Osteoblast (primary cell): ENCODE measurements at regions not wholly inside any gene's neighbourhood (a gene's known extent, or its start where the extent isn't known, plus 50 kb on each side); places are given as distances from the start of the nearest gene placed in this dataset.

Experiments
- DNase-seq: peaks from one replicate; pipeline ENCODE4 v3.0.0; 2011; ENCODE audit warnings: low spot score, mixed read lengths; ENCODE audit not compliant: insufficient read length; ENCODE audit errors: missing footprints
- H2AFZ ChIP-seq: 2 replicates; pipeline ENCODE4 v1.6.0; 2011; ENCODE audit warnings: mild to moderate bottlenecking, low read length
- H3K27ac ChIP-seq: 2 replicates; pipeline ENCODE4 v1.5.1; 2011; ENCODE audit warnings: mild to moderate bottlenecking, low read depth, low read length, moderate library complexity
- H3K27me3 ChIP-seq: 2 replicates; pipeline ENCODE4 v1.6.0; 2012; ENCODE audit warnings: mild to moderate bottlenecking, control low read depth, inconsistent platforms, low read length, moderate library complexity; ENCODE audit not compliant: insufficient read depth
- H3K36me3 ChIP-seq: 2 replicates; pipeline ENCODE4 v1.5.1; 2011; ENCODE audit warnings: mild to moderate bottlenecking, low read length, control low read depth, moderate library complexity; ENCODE audit not compliant: insufficient read depth
- H3K4me1 ChIP-seq: 2 replicates; pipeline ENCODE4 v1.5.1; 2011; ENCODE audit warnings: mild to moderate bottlenecking, low read length, control low read depth, moderate library complexity; ENCODE audit not compliant: insufficient read depth
- H3K4me2 ChIP-seq: 2 replicates; pipeline ENCODE4 v1.6.0; 2011; ENCODE audit warnings: mild to moderate bottlenecking, low read length; ENCODE audit not compliant: insufficient read depth
- H3K4me3 ChIP-seq: fragments of 200-600 bp; sonication (generic); 3 replicates; pipeline ENCODE4 v1.5.1; 2012; ENCODE audit warnings: mild to moderate bottlenecking, low read length, inconsistent platforms; ENCODE audit not compliant: insufficient read depth
- H3K79me2 ChIP-seq: 2 replicates; pipeline ENCODE4 v1.6.0; 2012; ENCODE audit warnings: mild to moderate bottlenecking, low read length, control low read depth, inconsistent platforms; ENCODE audit not compliant: insufficient read depth
- H3K9me3 ChIP-seq: 2 replicates; pipeline ENCODE4 v1.5.1; 2011; ENCODE audit warnings: low read depth, low read length, control low read depth
- H4K20me1 ChIP-seq: 2 replicates; pipeline ENCODE4 v1.6.0; 2012; ENCODE audit warnings: mild to moderate bottlenecking, low read length, control low read depth; ENCODE audit not compliant: insufficient read depth
- TF ChIP-seq, protein P1 (sequence below): IDR thresholded peaks from 2 replicates; pipeline ENCODE4 v1.5.1; 2011; ENCODE audit warnings: mild to moderate bottlenecking, low read depth, low read length, moderate library complexity; ENCODE audit errors: extremely low read depth

DNA sequence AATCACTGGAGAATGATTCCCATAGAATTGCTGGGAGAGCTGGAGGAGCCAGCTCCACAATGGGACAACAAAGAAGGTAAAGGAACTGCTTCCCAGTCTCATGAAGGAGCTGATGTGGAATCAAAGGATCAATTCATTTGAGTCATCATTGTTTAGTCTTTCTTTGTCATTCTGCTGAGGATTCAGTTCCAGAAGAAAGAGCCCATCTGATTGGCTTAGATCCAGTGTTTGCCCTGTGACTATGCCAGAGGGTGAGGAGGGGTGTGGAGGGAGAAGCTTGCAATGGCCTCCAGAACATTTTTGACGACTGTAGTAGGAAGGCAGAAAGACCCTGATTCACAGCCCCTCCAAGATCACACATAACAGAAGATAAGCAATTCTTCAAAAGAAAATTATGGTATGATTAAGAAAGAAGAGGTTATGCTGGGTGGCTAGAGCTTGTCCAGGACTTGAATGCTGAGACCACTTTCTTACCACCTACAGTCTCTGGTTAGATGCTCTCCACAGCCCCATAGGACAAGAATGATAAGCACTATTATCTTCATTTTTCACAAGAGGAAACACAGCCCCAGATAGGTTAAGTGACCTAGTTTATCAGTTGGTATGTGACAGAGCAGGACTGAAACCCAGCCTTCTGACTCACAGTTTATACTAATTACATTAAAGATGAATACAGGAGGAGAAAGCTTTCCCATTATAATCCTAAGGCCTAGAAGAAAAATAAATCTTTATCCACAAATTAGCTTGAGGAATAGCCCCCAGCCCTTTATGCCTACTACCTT, 363.1 kb downstream of the PRELID2 start:
- H3K4me3 ChIP-seq, result no peak overlapping the region
- DNase-seq, result no peak
- H4K20me1 ChIP-seq, result no peaks in the 10 kb centered on the region
- H3K27ac ChIP-seq, result no peak overlapping the region
- TF ChIP-seq, protein P1, sequence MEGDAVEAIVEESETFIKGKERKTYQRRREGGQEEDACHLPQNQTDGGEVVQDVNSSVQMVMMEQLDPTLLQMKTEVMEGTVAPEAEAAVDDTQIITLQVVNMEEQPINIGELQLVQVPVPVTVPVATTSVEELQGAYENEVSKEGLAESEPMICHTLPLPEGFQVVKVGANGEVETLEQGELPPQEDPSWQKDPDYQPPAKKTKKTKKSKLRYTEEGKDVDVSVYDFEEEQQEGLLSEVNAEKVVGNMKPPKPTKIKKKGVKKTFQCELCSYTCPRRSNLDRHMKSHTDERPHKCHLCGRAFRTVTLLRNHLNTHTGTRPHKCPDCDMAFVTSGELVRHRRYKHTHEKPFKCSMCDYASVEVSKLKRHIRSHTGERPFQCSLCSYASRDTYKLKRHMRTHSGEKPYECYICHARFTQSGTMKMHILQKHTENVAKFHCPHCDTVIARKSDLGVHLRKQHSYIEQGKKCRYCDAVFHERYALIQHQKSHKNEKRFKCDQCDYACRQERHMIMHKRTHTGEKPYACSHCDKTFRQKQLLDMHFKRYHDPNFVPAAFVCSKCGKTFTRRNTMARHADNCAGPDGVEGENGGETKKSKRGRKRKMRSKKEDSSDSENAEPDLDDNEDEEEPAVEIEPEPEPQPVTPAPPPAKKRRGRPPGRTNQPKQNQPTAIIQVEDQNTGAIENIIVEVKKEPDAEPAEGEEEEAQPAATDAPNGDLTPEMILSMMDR, result no peak
- H3K4me2 ChIP-seq, result no peak overlapping the region
- H3K36me3 ChIP-seq, result no peaks in the 10 kb centered on the region
- no peaks in the 10 kb centered on the region for H3K9me3 ChIP-seq
- H3K27me3 ChIP-seq, result no peaks in the 10 kb centered on the region
- H3K4me1 ChIP-seq, result peaks cover 7% of the 10 kb centered on the region
- H2AFZ ChIP-seq, result no peak overlapping the region
- H3K79me2 ChIP-seq, result no peaks in the 10 kb centered on the region

DNA sequence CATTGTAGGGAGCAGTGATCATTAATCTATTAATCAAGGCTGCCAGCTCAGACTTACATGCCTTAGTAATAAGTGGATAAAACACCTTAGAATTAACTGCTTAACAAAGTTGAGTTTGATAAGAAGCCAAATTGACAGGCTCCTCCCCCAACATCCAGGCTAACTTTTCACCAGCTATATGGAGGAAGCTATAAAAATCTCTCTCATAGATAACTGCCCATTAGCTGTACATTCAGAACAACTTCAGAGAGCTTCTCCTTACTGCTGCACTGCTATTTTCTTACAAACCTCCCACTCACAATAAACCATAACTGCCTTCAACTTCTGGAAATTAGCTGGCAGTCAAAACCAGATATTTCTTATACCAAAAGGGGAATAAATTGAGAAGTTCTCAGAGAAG, 364.1 kb downstream of the PRELID2 start:
- H3K36me3 ChIP-seq, result no peaks in the 10 kb centered on the region
- no peak overlapping the region for H3K27ac ChIP-seq
- H3K4me1 ChIP-seq, result peaks cover 7% of the 10 kb centered on the region
- H3K9me3 ChIP-seq, result no peaks in the 10 kb centered on the region
- no peak for DNase-seq
- no peak overlapping the region for H3K4me3 ChIP-seq
- H3K4me2 ChIP-seq, result no peak overlapping the region
- TF ChIP-seq, protein P1, result no peak
- H3K27me3 ChIP-seq, result no peaks in the 10 kb centered on the region
- no peaks in the 10 kb centered on the region for H4K20me1 ChIP-seq
- H3K79me2 ChIP-seq, result no peaks in the 10 kb centered on the region
- H2AFZ ChIP-seq, result no peak overlapping the region

DNA sequence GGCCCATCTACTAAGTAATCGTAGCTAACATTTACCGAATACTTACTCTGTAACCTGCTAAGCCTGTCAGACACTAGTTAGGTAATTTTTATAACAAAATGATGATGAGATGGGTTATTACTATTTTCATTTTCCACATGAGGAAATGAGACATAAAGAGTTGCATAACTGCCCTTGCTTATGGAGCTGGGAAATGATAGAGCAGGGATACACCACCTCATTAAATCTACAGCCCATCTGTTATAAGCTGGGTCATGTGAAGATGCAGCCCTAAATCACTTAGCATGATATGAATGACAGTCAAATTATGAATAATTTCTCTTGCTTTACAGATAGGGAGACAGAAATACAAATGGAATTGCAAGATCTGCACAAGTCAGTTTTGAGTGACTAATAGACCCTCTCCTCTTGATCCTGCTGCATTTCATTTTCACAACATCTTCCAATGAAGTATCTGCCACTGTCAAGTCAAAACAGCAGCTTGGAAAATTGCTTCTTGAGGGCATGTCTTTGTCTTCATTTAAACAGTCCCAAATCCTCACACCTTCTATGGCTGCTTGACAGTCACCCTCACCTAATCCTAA, 364.7 kb downstream of the PRELID2 start:
- Histone ChIP-seq H3K4me1 (peaks cover 7% of the 10 kb centered on the region), H3K4me3 (no peak overlapping the region), H4K20me1 (no peaks in the 10 kb centered on the region), H3K9me3 (no peaks in the 10 kb centered on the region), H3K27ac (no peak overlapping the region), H3K4me2 (no peak overlapping the region), H3K36me3 (no peaks in the 10 kb centered on the region), H3K79me2 (no peaks in the 10 kb centered on the region), H3K27me3 (no peaks in the 10 kb centered on the region), H2AFZ (no peak overlapping the region)
- DNase-seq, result no peak
- TF ChIP-seq, protein P1, result no peak

DNA sequence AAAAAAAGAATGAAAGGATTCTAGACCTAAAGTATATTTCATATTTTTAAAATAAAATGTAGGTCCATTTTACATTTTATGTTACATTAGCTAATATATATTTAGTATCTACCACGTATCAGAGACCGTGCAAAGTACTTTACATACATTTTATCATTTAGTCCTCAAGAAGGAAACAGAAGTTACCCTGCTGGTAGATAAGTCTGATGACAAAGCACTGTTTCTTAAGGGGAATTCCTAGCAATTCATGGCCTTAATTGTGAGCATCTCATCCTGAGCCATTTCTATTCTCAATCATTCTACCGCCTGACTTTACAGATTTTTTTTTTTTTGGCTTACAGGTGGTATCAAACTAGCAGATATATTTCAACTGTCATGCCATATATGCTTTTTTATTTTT, 367.7 kb downstream of the PRELID2 start:
- Histone ChIP-seq H3K4me3 (no peak overlapping the region), H2AFZ (no peak overlapping the region), H3K27me3 (no peaks in the 10 kb centered on the region), H3K27ac (no peak overlapping the region), H3K4me1 (peaks cover 5% of the 10 kb centered on the region), H4K20me1 (no peaks in the 10 kb centered on the region), H3K9me3 (no peaks in the 10 kb centered on the region), H3K36me3 (no peaks in the 10 kb centered on the region), H3K4me2 (no peak overlapping the region), H3K79me2 (no peaks in the 10 kb centered on the region)
- TF ChIP-seq, protein P1, result no peak
- DNase-seq, result no peak
